ENCODE measurements at regions not wholly inside any gene's neighbourhood (a gene's known extent, or its start where the extent isn't known, plus 50 kb on each side); places are given as distances from the start of the nearest gene placed in this dataset.

GRCh38 chr6:113397236-113397635, 459.9 kb upstream of the MARCKS start:
- intact Hi-C loops (cut with DNase I): no loop called here

DNA sequence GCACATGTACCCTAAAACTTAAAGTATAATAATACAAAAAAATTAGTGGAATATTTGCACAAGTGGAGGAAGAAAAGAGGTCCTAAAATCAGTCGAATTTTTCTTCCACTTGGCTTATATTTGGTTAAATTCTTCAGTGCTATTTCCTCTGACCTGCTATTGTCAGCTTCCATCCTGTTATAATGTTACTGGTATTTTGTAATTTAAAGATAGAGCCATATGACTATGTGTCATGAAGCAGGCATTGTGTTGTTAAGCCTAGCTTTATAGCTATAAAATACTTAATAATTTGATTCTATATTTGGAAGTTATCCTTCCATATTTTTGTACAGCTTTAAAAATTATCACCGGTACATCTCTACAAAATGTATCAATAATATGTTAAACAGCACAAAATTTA, 455.9 kb upstream of the MARCKS start:
- intact Hi-C loops (cut with DNase I): no loop called here
- Histone ChIP-seq H3K4me1 (peaks cover 0 to 4% (median 0%) of the 10 kb centered on the region in 4 donors), H3K9me3 (no peaks in the 10 kb centered on the region), H3K4me3 (no peak overlapping the region), H3K27ac (replicated peaks in 1 of 4) (no peak overlapping the region), H3K27me3 (no peaks in the 10 kb centered on the region), H3K36me3 (no peaks in the 10 kb centered on the region)
- TF ChIP-seq POLR2AphosphoS5 (IDR thresholded peaks at IDR 0.05): no peak
- TF ChIP-seq EP300 (IDR thresholded peaks at IDR 0.05): no peak
- no peak for TF ChIP-seq CTCF (IDR thresholded peaks at IDR 0.05)
- TF ChIP-seq POLR2A (IDR thresholded peaks at IDR 0.05; ENCODE audit: low read depth): no peak
- DNase-seq (ENCODE audit: extremely low spot score): no peak
- 75% methylated on average over 2 of the region's 2 CpGs for WGBS

More at GRCh38 chr6:113397236-113397635, 459.9 kb upstream of the MARCKS start:
- no peaks in the 10 kb centered on the region for H3K9me3 ChIP-seq
- no peaks in the 10 kb centered on the region for H3K36me3 ChIP-seq
- no peaks in the 10 kb centered on the region for H3K27me3 ChIP-seq
- no peak overlapping the region for H3K27ac ChIP-seq (replicated peaks in 1 of 4)
- TF ChIP-seq EP300 (IDR thresholded peaks at IDR 0.05) (no peak), POLR2AphosphoS5 (IDR thresholded peaks at IDR 0.05) (no peak), POLR2A (IDR thresholded peaks at IDR 0.05; ENCODE audit: low read depth) (no peak), CTCF (IDR thresholded peaks at IDR 0.05) (no peak)
- WGBS: 64% methylated on average over 3 of the region's 3 CpGs
- no peak overlapping the region for H3K4me3 ChIP-seq
- no peak for DNase-seq (ENCODE audit: extremely low spot score)
- peaks cover 0 to 4% (median 0%) of the 10 kb centered on the region in 4 donors for H3K4me1 ChIP-seq

DNA sequence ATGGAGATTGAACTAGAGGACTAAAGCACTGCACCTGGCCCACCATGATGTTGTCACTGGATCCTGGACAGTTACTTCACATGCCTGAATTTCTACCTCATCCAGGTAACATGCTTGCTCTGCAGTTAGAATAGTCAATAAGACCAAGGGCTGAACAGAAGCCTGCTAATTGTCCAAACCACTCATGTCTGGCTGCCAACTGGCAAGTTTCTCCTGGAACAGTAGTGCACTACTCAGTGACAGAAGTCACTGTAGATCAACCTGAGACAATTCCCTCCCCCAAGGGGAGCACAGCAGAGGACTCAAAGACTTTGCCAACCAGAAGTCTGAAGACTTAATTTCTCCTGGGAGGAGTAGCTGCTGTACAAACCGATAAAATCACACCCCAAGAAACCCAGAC, 454.6 kb upstream of the MARCKS start:
- Histone ChIP-seq H3K36me3 (no peaks in the 10 kb centered on the region), H3K27ac (replicated peaks in 1 of 4) (no peak overlapping the region), H3K4me1 (no peaks in the 10 kb centered on the region), H3K9me3 (no peaks in the 10 kb centered on the region), H3K4me3 (no peak overlapping the region), H3K27me3 (no peaks in the 10 kb centered on the region)
- 96% methylated on average over 1 of the region's 1 CpG for WGBS
- DNase-seq (ENCODE audit: extremely low spot score): no peak
- intact Hi-C loops (cut with DNase I): no loop called here
- TF ChIP-seq POLR2AphosphoS5 (IDR thresholded peaks at IDR 0.05): no peak
- no peak for TF ChIP-seq CTCF (IDR thresholded peaks at IDR 0.05)
- no peak for TF ChIP-seq POLR2A (IDR thresholded peaks at IDR 0.05; ENCODE audit: low read depth)

GRCh38 chr6:113403966-113404595, 453.1 kb upstream of the MARCKS start:
- DNase-seq (ENCODE audit: extremely low spot score): no peak
- TF ChIP-seq POLR2A (IDR thresholded peaks at IDR 0.05; ENCODE audit: low read depth) (no peak), POLR2AphosphoS5 (IDR thresholded peaks at IDR 0.05) (no peak), CTCF (IDR thresholded peaks at IDR 0.05) (no peak)
- Histone ChIP-seq H3K36me3 (no peaks in the 10 kb centered on the region), H3K4me1 (no peaks in the 10 kb centered on the region), H3K27me3 (no peaks in the 10 kb centered on the region), H3K4me3 (no peak overlapping the region), H3K9me3 (no peaks in the 10 kb centered on the region), H3K27ac (replicated peaks in 1 of 4) (no peak overlapping the region)
- intact Hi-C loops (cut with DNase I): no loop called here
- 76% methylated on average over 6 of the region's 6 CpGs for WGBS
